ENCODE measurements at regions not wholly inside any gene's neighbourhood (a gene's known extent, or its start where the extent isn't known, plus 50 kb on each side); places are given as distances from the start of the nearest gene placed in this dataset.
"Not testable (repeated sequence)": the region's sequence is repeated elsewhere in the genome, so short reads cannot be mapped to it uniquely, and the experiment has no call there.

DNA sequence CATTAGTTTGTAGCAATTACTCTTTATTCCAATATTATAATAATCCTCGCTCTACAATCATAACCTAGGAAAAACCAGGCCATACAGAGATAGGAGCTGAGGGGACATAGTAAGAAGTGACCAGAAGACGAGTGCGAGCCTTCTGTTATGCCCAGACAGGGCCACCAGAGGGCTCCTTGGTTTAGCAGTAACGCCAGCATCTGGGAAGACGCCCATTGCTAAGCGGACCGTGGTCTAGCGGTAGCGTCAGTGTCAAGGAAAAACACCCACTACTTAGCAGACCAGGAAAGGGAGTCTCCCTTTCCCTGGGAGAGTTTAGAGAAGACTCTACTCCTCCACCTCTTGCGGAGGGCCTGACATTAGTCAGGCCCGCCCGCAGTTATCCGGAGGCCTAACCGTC is 82.3 kb upstream of the IMMP2L start:
- H3K27ac ChIP-seq (ENCODE audit: insufficient read depth in 1 of 2, low read depth in 1 of 2, low read length in 2 of 2, poor library complexity in 1 of 2, severe bottlenecking in 2 of 2); DNase-seq; H3K36me3 ChIP-seq (ENCODE audit: control insufficient read depth in 4 of 4, insufficient read depth in 4 of 4, low read length in 3 of 4); CTCF ChIA-PET; H3K9me3 ChIP-seq (ENCODE audit: control extremely low read depth in 1 of 5, control insufficient read depth in 4 of 5, insufficient read depth in 2 of 5, low read depth in 1 of 5, low read length in 4 of 5); H3K4me1 ChIP-seq (ENCODE audit: control extremely low read depth in 1 of 4, control insufficient read depth in 4 of 4, insufficient read depth in 4 of 4, low read length in 3 of 4); H3K27me3 ChIP-seq (replicated peaks in 2 of 5; ENCODE audit: control insufficient read depth in 4 of 5, insufficient read depth in 5 of 5, low read length in 4 of 5); POLR2A ChIA-PET; H3K4me3 ChIP-seq (ENCODE audit: control insufficient read depth in 1 of 7, extremely low read depth in 1 of 7, insufficient read depth in 4 of 7, low read depth in 2 of 7, low read length in 6 of 7): not testable (repeated sequence)
- 99% methylated on average over 6 of the region's 14 CpGs for WGBS (ENCODE audit: insufficient coverage)

DNA sequence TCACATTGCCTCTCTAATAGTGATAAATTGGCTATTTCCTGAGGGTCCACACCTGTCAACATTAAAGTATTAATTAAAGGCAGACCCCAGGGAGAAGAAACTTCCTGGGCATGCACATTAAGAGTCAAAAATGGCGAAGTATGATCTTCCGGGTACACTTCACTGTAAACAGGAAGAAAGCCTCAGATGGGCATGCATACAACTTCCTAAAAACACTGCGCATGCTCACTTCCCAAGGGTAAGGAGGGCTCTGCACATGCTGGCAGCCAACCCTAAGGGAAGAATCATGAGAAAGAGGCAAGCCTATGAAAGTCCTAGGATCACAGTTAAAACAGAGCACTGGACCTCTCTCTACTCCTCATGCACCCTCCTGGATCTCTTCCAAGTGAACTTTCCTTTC is 80.1 kb upstream of the IMMP2L start:
- no peak for DNase-seq
- Histone ChIP-seq H3K27me3 (replicated peaks in 2 of 5; ENCODE audit: control insufficient read depth in 4 of 5, insufficient read depth in 5 of 5, low read length in 4 of 5) (no peaks in the 10 kb centered on the region), H3K27ac (ENCODE audit: insufficient read depth in 1 of 2, low read depth in 1 of 2, low read length in 2 of 2, poor library complexity in 1 of 2, severe bottlenecking in 2 of 2) (no peak overlapping the region), H3K4me3 (ENCODE audit: control insufficient read depth in 1 of 7, extremely low read depth in 1 of 7, insufficient read depth in 4 of 7, low read depth in 2 of 7, low read length in 6 of 7) (no peak overlapping the region), H3K4me1 (ENCODE audit: control extremely low read depth in 1 of 4, control insufficient read depth in 4 of 4, insufficient read depth in 4 of 4, low read length in 3 of 4) (no peaks in the 10 kb centered on the region), H3K9me3 (ENCODE audit: control extremely low read depth in 1 of 5, control insufficient read depth in 4 of 5, insufficient read depth in 2 of 5, low read depth in 1 of 5, low read length in 4 of 5) (no peaks in the 10 kb centered on the region), H3K36me3 (ENCODE audit: control insufficient read depth in 4 of 4, insufficient read depth in 4 of 4, low read length in 3 of 4) (no peaks in the 10 kb centered on the region)
- 75% methylated on average over 3 of the region's 3 CpGs for WGBS (ENCODE audit: insufficient coverage)
- ChIA-PET CTCF (no interaction called here), POLR2A (no interaction called here)

DNA sequence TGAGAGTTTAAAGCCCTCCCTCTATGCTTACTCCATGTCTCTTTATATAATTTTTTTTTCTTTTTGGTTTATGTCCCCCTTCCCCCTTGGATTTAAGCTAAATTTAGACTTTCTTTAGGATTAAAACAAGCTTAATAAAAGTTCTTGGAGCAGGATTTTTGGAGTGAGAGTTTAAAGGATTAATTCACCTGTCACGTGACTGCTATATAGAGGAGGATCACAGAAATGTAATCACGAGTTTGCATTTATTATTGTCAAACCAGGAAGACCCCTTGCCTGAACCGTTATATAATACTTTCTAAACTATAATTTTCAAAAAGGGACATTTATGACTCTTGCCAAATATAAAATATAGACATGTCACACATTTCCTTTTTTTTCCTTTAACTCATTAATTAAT is 78.1 kb upstream of the IMMP2L start:
- Histone ChIP-seq H3K27ac (ENCODE audit: insufficient read depth in 1 of 2, low read depth in 1 of 2, low read length in 2 of 2, poor library complexity in 1 of 2, severe bottlenecking in 2 of 2) (no peak overlapping the region), H3K9me3 (ENCODE audit: control extremely low read depth in 1 of 5, control insufficient read depth in 4 of 5, insufficient read depth in 2 of 5, low read depth in 1 of 5, low read length in 4 of 5) (no peaks in the 10 kb centered on the region), H3K36me3 (ENCODE audit: control insufficient read depth in 4 of 4, insufficient read depth in 4 of 4, low read length in 3 of 4) (no peaks in the 10 kb centered on the region), H3K4me1 (ENCODE audit: control extremely low read depth in 1 of 4, control insufficient read depth in 4 of 4, insufficient read depth in 4 of 4, low read length in 3 of 4) (no peaks in the 10 kb centered on the region), H3K4me3 (ENCODE audit: control insufficient read depth in 1 of 7, extremely low read depth in 1 of 7, insufficient read depth in 4 of 7, low read depth in 2 of 7, low read length in 6 of 7) (no peak overlapping the region), H3K27me3 (replicated peaks in 2 of 5; ENCODE audit: control insufficient read depth in 4 of 5, insufficient read depth in 5 of 5, low read length in 4 of 5) (no peaks in the 10 kb centered on the region)
- no peak for DNase-seq
- POLR2A ChIA-PET, result no interaction called here
- WGBS (ENCODE audit: insufficient coverage), result no CpG with 5 or more reads among the region's 3 CpGs
- CTCF ChIA-PET, result no interaction called here

DNA sequence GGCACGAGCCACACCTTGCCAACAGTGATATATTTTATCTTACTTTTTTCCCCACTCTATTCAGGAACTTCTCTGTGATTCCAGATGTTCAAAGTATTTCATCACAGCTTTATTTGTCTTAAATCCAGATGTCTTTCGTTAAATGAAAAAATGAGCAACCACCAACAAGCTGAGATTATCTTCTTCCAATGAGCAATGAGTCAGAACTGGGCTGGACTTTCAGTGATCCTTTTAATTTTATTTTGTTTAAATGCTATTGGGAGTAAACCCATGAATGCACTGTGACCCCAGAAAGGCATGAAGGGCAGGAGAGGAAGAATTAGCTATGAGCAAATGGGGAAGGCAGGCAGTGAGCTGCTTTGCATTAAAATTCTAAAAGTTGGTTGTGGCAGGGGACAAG is 77.6 kb upstream of the IMMP2L start:
- no peaks in the 10 kb centered on the region for H3K36me3 ChIP-seq (ENCODE audit: control insufficient read depth in 4 of 4, insufficient read depth in 4 of 4, low read length in 3 of 4)
- H3K27ac ChIP-seq (ENCODE audit: insufficient read depth in 1 of 2, low read depth in 1 of 2, low read length in 2 of 2, poor library complexity in 1 of 2, severe bottlenecking in 2 of 2), result no peak overlapping the region
- H3K9me3 ChIP-seq (ENCODE audit: control extremely low read depth in 1 of 5, control insufficient read depth in 4 of 5, insufficient read depth in 2 of 5, low read depth in 1 of 5, low read length in 4 of 5), result no peaks in the 10 kb centered on the region
- CTCF ChIA-PET, result no interaction called here
- H3K4me3 ChIP-seq (ENCODE audit: control insufficient read depth in 1 of 7, extremely low read depth in 1 of 7, insufficient read depth in 4 of 7, low read depth in 2 of 7, low read length in 6 of 7), result no peak overlapping the region
- no peaks in the 10 kb centered on the region for H3K27me3 ChIP-seq (replicated peaks in 2 of 5; ENCODE audit: control insufficient read depth in 4 of 5, insufficient read depth in 5 of 5, low read length in 4 of 5)
- no peaks in the 10 kb centered on the region for H3K4me1 ChIP-seq (ENCODE audit: control extremely low read depth in 1 of 4, control insufficient read depth in 4 of 4, insufficient read depth in 4 of 4, low read length in 3 of 4)
- 92% methylated on average over 2 of the region's 2 CpGs for WGBS (ENCODE audit: insufficient coverage)
- POLR2A ChIA-PET, result no interaction called here
- DNase-seq, result no peak

- no peak for DNase-seq
- Histone ChIP-seq H3K4me1 (ENCODE audit: control extremely low read depth in 1 of 4, control insufficient read depth in 4 of 4, insufficient read depth in 4 of 4, low read length in 3 of 4) (no peaks in the 10 kb centered on the region), H3K36me3 (ENCODE audit: control insufficient read depth in 4 of 4, insufficient read depth in 4 of 4, low read length in 3 of 4) (no peaks in the 10 kb centered on the region), H3K9me3 (ENCODE audit: control extremely low read depth in 1 of 5, control insufficient read depth in 4 of 5, insufficient read depth in 2 of 5, low read depth in 1 of 5, low read length in 4 of 5) (no peaks in the 10 kb centered on the region), H3K27ac (ENCODE audit: insufficient read depth in 1 of 2, low read depth in 1 of 2, low read length in 2 of 2, poor library complexity in 1 of 2, severe bottlenecking in 2 of 2) (no peak overlapping the region), H3K27me3 (replicated peaks in 2 of 5; ENCODE audit: control insufficient read depth in 4 of 5, insufficient read depth in 5 of 5, low read length in 4 of 5) (no peaks in the 10 kb centered on the region), H3K4me3 (ENCODE audit: control insufficient read depth in 1 of 7, extremely low read depth in 1 of 7, insufficient read depth in 4 of 7, low read depth in 2 of 7, low read length in 6 of 7) (no peak overlapping the region)
- WGBS (ENCODE audit: insufficient coverage), result 89% methylated on average over 2 of the region's 2 CpGs
- POLR2A ChIA-PET, result no interaction called here
- CTCF ChIA-PET, result no interaction called here
These were observed 75.8 kb upstream of the IMMP2L start for GRCh38 chr7:111638078-111638477.

- CTCF ChIA-PET, result no interaction called here
These were observed 71.6 kb upstream of the IMMP2L start for GRCh38 chr7:111633878-111634277.

DNA sequence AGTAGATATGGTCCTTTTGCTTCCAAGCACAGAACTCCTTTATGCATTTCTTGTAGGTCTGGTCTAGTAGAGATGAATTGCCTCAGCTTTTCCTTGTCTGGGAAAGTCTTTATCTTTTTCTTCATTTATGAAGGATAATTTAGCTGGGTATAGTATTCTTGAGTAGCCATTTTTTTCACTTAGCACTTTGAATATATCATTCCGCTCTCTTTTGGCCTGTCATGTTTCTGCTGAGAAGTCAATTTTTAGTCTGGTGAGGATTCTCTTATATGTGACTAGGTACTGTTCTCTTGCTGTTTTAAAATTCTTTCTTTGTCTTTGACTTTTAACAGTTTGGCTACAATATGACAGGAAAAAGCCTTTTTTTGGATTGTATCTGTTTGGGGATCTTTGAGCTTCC is 68.6 kb upstream of the IMMP2L start:
- Histone ChIP-seq H3K27ac (ENCODE audit: insufficient read depth in 1 of 2, low read depth in 1 of 2, low read length in 2 of 2, poor library complexity in 1 of 2, severe bottlenecking in 2 of 2) (no peak overlapping the region), H3K9me3 (ENCODE audit: control extremely low read depth in 1 of 5, control insufficient read depth in 4 of 5, insufficient read depth in 2 of 5, low read depth in 1 of 5, low read length in 4 of 5) (peaks cover 0 to 18% (median 0%) of the 10 kb centered on the region in 5 experiments), H3K36me3 (ENCODE audit: control insufficient read depth in 4 of 4, insufficient read depth in 4 of 4, low read length in 3 of 4) (no peaks in the 10 kb centered on the region), H3K4me1 (ENCODE audit: control extremely low read depth in 1 of 4, control insufficient read depth in 4 of 4, insufficient read depth in 4 of 4, low read length in 3 of 4) (no peaks in the 10 kb centered on the region), H3K4me3 (ENCODE audit: control insufficient read depth in 1 of 7, extremely low read depth in 1 of 7, insufficient read depth in 4 of 7, low read depth in 2 of 7, low read length in 6 of 7) (no peak overlapping the region), H3K27me3 (replicated peaks in 2 of 5; ENCODE audit: control insufficient read depth in 4 of 5, insufficient read depth in 5 of 5, low read length in 4 of 5) (no peaks in the 10 kb centered on the region)
- ChIA-PET CTCF (no interaction called here), POLR2A (no interaction called here)
- no peak for DNase-seq
- WGBS (ENCODE audit: insufficient coverage), result no CpG with 5 or more reads among the region's 1 CpG

More at GRCh38 chr7:111633878-111634277, 71.6 kb upstream of the IMMP2L start:
- Histone ChIP-seq H3K4me3 (ENCODE audit: control insufficient read depth in 1 of 7, extremely low read depth in 1 of 7, insufficient read depth in 4 of 7, low read depth in 2 of 7, low read length in 6 of 7) (no peak overlapping the region), H3K27me3 (replicated peaks in 2 of 5; ENCODE audit: control insufficient read depth in 4 of 5, insufficient read depth in 5 of 5, low read length in 4 of 5) (no peaks in the 10 kb centered on the region), H3K9me3 (ENCODE audit: control extremely low read depth in 1 of 5, control insufficient read depth in 4 of 5, insufficient read depth in 2 of 5, low read depth in 1 of 5, low read length in 4 of 5) (peaks cover 0 to 18% (median 0%) of the 10 kb centered on the region in 5 experiments), H3K27ac (ENCODE audit: insufficient read depth in 1 of 2, low read depth in 1 of 2, low read length in 2 of 2, poor library complexity in 1 of 2, severe bottlenecking in 2 of 2) (no peak overlapping the region), H3K4me1 (ENCODE audit: control extremely low read depth in 1 of 4, control insufficient read depth in 4 of 4, insufficient read depth in 4 of 4, low read length in 3 of 4) (no peaks in the 10 kb centered on the region), H3K36me3 (ENCODE audit: control insufficient read depth in 4 of 4, insufficient read depth in 4 of 4, low read length in 3 of 4) (no peaks in the 10 kb centered on the region)
- WGBS (ENCODE audit: insufficient coverage), result 58% methylated on average over 2 of the region's 2 CpGs
- no peak for DNase-seq
- POLR2A ChIA-PET, result no interaction called here

All from common myeloid progenitor, CD34-positive (primary cell).